ENCODE measurements at regions not wholly inside any gene's neighbourhood (a gene's known extent, or its start where the extent isn't known, plus 50 kb on each side); places are given as distances from the start of the nearest gene placed in this dataset.

GRCh38 chr2:41826921-41827320, 220.9 kb upstream of the PKDCC start:
- no peak for DNase-seq

- DNase-seq, result no peak
Observed at GRCh38 chr2:41827354-41827971, 220.4 kb upstream of the PKDCC start.

DNA sequence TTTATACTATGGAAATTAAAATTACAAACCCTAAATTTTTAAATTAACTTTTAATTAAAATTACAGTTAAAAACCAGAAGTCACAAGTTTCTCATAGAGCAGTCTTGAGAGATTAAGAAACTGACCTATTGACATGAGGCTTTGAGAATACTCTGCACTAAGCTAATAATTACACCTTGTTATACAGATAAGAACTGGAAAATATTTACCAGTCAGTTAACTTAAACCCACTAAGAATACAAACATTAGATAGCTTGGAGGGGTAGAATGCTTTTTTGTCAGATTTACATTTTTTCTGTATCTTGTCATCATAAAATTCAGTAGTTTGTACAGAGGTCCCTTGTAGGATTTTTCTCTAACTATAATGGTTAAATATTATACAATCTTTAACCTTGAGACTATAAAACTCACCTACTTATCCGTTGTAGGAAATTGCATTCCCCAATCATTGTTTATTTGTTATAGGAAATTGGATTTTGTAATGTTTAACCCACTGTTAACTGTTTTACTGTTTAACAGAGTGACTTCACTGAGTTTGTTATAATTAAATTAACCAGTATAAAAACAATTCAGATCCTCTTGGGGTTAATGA, 219.7 kb upstream of the PKDCC start:
- DNase-seq, result no peak

GRCh38 chr2:41829052-41829451, 218.8 kb upstream of the PKDCC start:
- DNase-seq, result no peak

- no peak for DNase-seq
Observed at GRCh38 chr2:41830600-41830999, 217.2 kb upstream of the PKDCC start.

DNA sequence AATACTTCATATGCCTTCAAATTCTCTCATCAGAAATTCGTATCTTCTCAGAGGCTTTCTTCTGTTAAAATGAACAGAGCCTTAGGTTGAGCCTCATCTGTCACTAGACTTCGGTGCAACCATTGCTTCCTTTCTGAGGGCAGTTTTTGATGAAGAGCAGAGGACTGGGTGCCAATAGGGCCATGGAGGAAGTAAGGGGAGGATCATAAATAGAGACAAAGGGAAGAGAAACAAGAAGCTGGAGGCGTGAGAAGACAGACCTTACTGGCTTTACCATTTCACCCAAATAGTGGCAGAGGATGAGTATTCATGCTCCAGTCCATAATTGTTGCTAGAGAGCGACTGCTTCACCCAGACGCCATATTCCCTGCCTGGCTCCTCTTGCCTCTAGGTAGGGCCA, 215.6 kb upstream of the PKDCC start:
- no peak for DNase-seq

- no peak for DNase-seq
Observed at GRCh38 chr2:41835401-41835800, 212.4 kb upstream of the PKDCC start.

DNA sequence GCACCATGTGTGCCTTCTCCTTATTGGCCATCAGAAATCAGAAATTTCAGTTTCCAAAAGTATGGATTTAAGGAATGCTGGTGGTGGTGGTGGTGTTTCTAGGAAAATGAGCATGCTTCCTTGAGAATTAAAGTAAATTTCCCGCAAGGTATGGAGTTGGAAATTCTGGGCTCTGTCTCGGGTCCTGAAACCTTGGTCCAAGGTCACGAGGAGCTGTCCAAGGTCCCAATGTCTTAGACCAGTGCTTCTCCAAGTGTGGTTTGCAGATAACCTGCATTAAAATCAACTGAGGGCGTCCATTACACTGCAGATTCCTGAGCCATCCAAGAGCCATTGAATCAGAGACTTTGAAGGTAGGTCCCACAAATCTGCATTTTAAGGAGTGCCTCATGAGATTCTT, 210.9 kb upstream of the PKDCC start:
- peak in 1 of 2 donors; percentile 19 for DNase-seq

- DNase-seq, result no peak
Observed at GRCh38 chr2:41837610-41838009, 210.2 kb upstream of the PKDCC start.

DNA sequence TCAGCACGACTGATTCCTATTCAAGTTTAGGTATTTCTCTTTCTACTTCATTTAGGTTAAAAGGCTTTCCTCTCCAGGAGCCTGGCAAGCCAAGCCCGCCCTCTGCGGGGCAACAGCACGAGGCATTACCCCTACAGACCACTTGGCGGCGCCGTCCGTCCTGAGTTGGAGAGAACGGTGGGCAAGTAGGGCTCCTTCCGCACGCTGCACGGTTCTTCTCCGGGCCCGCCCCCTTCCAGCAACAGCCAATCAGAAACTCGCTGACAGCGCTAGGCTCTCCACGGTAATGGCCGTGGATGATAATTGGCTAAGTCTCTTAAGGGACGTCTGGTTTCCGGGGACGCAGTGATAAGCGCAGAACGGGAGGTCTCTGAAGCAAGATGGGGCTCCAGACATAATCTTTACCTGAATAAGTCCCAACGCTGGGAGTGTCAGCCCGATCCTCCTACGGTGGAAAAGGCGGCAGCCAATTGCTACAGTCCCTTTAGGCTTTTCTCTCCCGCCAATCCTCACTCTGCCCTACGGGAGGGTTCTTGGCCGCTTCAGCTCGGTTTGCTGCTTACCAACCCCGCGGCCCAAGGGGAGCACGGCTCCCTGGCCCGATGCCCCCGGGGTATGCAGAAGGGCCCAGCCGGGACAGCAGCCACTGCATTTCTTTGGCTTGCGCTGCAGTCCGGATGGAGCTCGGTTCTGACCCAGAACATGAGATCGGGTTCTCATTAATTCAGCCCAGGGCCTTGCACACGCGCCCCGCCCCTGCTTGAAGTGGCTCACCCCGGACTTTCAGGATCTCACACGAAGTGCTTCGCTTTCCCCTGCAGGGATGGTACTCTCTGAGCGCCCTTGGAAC, 206.9 kb upstream of the PKDCC start:
- peak; percentile 94 to 97 for DNase-seq

GRCh38 chr2:41846962-41847361, 200.9 kb upstream of the PKDCC start:
- DNase-seq, result no peak

DNA sequence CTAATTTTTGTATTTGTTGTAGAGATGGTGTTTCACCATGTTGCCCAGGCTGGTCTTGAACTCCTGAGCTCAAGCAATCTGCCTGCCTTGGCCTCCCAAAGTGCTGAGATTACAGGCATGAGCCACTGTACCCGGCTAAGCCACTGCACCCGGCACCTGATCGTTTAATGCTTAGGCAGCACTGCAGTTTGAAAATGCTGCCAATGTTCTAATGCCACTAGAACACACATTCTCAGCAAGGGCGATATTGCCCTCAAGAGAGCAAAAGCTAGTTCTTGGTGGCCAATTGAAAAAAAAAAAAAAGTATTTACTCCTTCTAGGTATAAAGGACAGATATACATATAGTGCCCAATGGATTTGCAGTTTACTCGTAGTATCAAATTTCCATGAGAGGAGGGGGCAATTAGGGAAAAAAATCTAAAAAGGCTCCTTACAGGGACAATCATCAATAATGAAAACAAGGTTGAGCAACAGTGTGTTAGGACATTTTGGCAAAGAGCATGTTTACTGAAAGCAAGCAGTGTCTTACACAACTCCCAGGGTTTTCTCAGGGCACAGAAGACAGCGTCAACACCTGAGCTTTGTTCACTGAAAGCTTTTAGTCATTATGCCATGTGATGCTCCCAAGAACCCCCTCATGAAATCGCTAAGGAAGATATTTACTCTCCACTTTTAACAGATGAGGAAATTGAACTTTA, 199.9 kb upstream of the PKDCC start:
- DNase-seq, result no peak

DNA sequence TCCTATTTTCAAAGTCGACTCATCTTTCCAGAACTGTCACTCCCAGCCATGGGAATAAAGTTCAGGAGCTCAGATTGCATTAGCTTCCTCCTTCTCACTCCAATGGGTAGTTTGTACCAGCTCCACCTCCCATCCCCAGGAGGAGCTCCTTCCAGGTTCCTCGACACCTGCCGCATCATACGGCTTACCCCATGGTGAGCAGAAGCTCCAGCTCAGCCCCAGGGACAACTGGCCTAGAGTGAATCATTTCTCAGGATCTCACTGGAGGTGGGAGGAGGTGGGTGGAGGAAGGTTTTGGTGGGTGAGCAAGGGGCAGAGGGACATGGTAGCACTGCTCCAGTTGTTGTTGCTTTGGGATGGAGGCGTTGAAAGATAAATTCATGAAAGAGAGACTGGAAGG, 196.3 kb upstream of the PKDCC start:
- DNase-seq, result no peak

GRCh38 chr2:41853427-41854191, 194.2 kb upstream of the PKDCC start:
- DNase-seq, result no peak

- no peak for DNase-seq
Observed at GRCh38 chr2:41854227-41854626, 193.6 kb upstream of the PKDCC start.

- no peak for DNase-seq
Observed at GRCh38 chr2:41856946-41857345, 190.9 kb upstream of the PKDCC start.

DNA sequence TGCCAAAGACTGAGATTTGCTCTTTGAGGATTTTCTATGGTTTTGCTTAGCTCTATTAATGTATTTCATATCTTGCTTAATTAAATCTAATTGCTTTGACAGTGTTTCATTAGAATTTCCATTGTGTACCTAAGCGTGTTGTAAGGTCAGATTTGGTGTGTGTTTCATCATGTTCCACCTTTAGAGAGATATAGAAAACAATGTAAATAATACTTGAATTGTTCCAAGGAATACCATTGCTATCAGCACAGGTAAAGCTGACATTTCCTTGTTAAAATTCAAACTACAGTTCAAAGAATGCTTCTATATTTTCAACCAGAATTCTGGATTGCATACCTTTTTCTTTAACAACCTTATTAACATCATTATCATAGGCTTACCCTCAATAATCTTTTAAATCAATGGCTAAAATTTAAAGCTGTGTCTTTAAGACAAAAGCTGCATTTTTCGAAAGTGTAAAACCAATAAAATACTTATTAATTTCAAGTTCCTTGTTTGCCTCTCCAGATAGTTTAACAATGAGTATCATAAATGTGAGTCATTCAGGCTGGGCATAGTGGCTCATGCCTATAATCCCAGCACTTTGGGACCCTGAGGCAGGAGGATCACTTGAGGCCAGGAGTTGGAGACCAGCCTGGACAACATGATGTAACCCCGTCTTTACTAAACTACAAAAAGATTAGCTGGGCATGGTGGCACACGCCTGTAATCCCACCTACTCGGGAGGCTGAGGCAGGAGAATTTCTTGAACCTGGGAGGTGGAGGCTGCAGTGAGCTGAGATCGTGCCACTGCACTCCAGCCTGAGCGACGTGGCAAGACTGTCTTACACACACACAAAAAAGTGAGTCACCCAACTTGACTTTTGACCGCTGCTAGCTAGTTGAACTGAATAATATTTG, 188.0 kb upstream of the PKDCC start:
- no peak for DNase-seq

GRCh38 chr2:41863062-41863461, 184.8 kb upstream of the PKDCC start:
- no peak for DNase-seq

DNA sequence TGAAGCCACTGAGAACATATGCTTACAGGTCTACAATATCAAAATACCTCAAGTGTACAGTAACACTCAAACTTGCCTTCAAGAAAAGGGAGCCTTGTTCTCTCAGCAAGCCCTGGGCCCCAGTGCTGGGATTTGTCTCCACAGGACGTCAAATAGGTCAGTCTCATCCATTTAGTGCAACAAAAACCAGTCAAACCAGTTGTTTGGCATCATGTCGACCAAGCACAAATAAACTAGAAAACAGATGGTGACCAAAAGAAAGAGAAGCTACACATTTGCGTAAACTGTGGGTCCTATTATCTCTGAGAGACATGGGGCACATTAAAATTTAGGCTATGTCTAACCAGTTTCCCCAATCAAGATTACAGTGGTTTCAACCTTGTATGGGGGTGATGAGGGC, 182.6 kb upstream of the PKDCC start:
- DNase-seq, result no peak

DNA sequence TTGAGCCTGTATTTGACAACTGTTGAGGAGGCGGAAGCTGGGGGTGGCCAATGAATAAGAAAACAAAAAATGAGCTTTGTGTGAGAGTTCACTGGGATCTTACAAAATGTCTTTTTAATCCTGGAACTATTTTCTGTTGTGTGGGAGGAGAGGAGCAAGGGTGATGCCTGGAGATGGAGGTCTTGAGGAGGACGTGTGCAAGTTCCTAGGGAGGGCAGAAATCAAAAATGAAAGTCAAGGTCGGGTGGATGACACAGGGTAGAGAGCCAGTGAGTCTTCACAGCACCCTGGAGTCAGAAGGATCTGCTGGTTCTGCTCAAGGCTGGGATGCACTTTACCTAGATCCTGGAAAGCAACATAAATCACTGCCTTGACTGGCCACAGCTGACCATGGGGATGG, 180.3 kb upstream of the PKDCC start:
- no peak for DNase-seq

- peak; percentile 53 to 71 for DNase-seq
Observed at GRCh38 chr2:41869542-41870264, 178.1 kb upstream of the PKDCC start.
